Astrocyte (in vitro differentiated cells and primary cell): ENCODE measurements at regions not wholly inside any gene's neighbourhood (a gene's known extent, or its start where the extent isn't known, plus 50 kb on each side); places are given as distances from the start of the nearest gene placed in this dataset.

Experiments used
- EZH2 ChIP-seq: IDR thresholded peaks from 2 replicates; pipeline ENCODE4 v1.6.1; 2012; ENCODE audit warnings: mild to moderate bottlenecking, low read length, inconsistent platforms; ENCODE audit not compliant: insufficient read depth
- TF ChIP-seq, protein P1 (sequence below): IDR thresholded peaks from 2 replicates; pipeline ENCODE4 v1.5.1; 2011; ENCODE audit warnings: low read depth, mild to moderate bottlenecking, inconsistent platforms, low read length, moderate library complexity; ENCODE audit not compliant: insufficient read depth

GRCh38 chr18:78367996-78368395 is 611.6 kb upstream of the SALL3 start:
- TF ChIP-seq, protein P1, sequence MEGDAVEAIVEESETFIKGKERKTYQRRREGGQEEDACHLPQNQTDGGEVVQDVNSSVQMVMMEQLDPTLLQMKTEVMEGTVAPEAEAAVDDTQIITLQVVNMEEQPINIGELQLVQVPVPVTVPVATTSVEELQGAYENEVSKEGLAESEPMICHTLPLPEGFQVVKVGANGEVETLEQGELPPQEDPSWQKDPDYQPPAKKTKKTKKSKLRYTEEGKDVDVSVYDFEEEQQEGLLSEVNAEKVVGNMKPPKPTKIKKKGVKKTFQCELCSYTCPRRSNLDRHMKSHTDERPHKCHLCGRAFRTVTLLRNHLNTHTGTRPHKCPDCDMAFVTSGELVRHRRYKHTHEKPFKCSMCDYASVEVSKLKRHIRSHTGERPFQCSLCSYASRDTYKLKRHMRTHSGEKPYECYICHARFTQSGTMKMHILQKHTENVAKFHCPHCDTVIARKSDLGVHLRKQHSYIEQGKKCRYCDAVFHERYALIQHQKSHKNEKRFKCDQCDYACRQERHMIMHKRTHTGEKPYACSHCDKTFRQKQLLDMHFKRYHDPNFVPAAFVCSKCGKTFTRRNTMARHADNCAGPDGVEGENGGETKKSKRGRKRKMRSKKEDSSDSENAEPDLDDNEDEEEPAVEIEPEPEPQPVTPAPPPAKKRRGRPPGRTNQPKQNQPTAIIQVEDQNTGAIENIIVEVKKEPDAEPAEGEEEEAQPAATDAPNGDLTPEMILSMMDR, result no peak
- no peak for TF ChIP-seq EZH2
